GM19351 (cell line): ENCODE measurements at regions not wholly inside any gene's neighbourhood (a gene's known extent, or its start where the extent isn't known, plus 50 kb on each side); places are given as distances from the start of the nearest gene placed in this dataset.

Experiments
- ATAC-seq: cut with Tn5 transposase; IDR thresholded peaks from one replicate; pipeline ENCODE4 v1.9.1; 2021; ENCODE audit warnings: mild to moderate bottlenecking, moderate library complexity; ENCODE audit not compliant: unreplicated experiment

GRCh38 chr6:94124333-94124732 lies 705.0 kb upstream of the EPHA7 start:
- no peak for ATAC-seq

DNA sequence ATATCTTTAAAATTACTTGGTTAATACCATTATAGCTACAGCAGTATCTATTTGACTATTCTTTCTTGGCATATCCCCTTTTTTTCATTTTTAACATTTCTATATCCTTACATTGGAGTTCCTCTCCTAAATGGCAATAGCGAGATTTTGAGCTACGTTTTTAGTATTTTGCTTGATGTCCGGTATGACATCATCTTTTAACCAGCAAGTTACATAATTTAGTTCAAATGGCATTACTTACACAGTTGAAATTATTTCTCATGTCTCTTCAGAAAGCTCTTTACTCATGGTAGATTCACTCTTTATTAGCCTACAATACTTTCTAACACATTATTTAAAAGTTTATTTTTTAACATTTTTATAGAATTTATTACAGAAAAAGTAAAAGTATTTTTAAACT lies 701.7 kb upstream of the EPHA7 start:
- ATAC-seq, result no peak

DNA sequence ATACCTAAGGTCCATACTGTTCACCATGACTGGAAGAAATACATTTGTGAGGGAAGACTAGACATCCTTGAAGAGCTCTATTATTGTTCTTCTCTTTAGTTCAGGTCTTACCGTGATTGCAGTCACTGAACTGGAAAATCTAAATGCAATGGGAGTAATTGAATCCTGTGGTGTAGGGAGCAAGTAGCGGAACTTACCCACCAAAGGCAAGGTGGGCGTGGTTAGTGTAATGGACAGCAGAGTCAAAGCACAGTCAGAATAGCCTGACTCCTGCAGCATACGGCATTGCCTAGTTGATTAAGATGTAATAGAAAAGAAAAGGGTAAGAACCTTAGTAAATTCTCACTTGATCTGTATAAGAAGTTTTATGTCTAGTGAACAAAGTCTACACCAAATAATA lies 679.7 kb upstream of the EPHA7 start:
- no peak for ATAC-seq

DNA sequence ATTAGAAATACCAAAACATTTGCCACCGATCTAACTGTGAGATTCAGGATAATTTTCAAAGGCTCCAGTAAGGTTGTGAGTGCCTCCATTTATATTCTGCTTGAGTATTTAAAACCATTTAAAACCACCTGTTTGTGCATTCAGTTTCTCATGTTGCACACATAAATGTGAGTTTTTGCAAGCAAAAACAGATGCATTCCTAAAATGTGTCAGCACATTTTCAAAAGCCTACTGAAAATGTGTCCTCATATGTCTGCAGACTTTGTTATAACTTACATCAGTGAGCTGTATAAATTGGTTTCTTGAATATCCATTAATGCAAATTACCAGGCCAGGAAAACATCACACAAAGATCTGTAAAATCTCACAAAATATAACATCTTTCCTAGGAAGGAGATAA lies 676.6 kb upstream of the EPHA7 start:
- no peak for ATAC-seq

GRCh38 chr6:94089941-94090340 lies 670.6 kb upstream of the EPHA7 start:
- ATAC-seq, result no peak

GRCh38 chr6:94088870-94089269 lies 669.5 kb upstream of the EPHA7 start:
- no peak for ATAC-seq

DNA sequence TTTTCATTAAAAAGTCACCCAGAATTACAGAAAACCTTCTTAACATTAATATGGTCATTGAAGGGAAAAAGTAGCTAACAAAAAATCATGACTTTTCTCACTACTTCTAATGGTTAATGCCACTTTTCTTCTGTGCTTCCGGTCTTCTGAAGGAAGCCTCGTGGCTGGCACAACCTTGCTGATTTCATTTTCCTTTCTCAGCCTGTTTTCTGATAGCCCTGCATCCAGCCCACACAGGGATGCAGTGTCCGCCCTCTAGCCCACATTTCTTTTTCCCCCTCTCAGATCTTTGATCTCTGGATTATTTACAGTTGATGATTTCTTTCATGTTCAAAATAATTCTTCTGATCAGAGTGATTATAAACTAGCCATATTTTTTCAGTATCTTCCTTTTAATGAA lies 655.4 kb upstream of the EPHA7 start:
- no peak for ATAC-seq

DNA sequence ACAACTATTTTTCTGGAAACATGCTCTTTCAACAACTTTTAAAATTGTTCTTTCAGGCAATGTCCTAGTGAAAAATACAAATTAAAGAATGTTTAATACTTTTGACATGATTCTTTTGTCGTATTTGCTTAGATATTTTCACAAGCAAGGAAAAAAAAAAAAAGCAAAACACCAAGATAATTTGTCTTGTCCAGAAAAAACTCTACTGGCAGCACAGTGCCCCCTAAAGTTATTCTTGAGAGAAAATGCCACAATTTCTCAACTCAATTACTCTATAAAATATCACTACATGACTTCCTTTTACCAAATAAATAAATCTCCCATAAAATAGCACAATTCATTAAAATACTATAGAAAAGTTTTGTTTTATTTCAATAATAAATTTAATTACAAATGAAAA lies 652.5 kb upstream of the EPHA7 start:
- ATAC-seq, result no peak

GRCh38 chr6:94065707-94066337 lies 646.5 kb upstream of the EPHA7 start:
- ATAC-seq, result no peak

GRCh38 chr6:94052749-94053148 lies 633.4 kb upstream of the EPHA7 start:
- no peak for ATAC-seq

GRCh38 chr6:94050515-94050914 lies 631.2 kb upstream of the EPHA7 start:
- no peak for ATAC-seq

- no peak for ATAC-seq
These were observed 629.6 kb upstream of the EPHA7 start for GRCh38 chr6:94049001-94049400.

DNA sequence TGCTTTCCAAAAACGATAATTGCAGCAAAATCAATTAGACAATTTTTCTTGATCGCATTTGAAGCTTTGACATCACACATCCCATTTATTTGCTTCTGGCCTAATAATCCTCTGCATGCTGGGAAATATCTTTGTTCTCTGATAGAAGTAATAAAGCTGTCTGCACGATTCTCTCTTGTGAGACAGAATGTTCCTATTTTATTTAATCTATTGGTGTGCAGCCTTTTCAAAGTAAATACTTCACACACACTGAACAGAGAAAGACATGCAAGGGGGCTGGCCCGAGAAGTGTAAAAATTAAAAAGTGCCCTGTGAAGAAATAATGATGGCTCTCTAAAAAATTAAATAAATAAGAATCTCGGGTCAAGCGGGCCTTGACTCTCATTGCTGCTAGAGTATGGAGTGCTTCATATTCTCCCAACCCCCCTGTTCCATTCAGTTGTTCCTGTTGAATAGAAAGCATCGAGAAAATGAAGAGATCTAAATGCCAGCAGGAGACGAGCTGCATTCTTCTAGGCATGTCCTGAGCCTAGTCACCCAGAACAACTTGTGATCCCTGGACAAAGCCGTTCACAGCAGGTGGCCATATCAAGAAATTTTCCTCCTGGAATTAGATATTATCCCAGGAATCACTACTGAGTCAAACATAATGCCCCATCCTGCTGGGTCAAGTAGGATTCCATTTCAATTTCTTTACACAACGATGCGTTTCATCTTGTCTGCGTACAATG lies 625.9 kb upstream of the EPHA7 start:
- no peak for ATAC-seq

DNA sequence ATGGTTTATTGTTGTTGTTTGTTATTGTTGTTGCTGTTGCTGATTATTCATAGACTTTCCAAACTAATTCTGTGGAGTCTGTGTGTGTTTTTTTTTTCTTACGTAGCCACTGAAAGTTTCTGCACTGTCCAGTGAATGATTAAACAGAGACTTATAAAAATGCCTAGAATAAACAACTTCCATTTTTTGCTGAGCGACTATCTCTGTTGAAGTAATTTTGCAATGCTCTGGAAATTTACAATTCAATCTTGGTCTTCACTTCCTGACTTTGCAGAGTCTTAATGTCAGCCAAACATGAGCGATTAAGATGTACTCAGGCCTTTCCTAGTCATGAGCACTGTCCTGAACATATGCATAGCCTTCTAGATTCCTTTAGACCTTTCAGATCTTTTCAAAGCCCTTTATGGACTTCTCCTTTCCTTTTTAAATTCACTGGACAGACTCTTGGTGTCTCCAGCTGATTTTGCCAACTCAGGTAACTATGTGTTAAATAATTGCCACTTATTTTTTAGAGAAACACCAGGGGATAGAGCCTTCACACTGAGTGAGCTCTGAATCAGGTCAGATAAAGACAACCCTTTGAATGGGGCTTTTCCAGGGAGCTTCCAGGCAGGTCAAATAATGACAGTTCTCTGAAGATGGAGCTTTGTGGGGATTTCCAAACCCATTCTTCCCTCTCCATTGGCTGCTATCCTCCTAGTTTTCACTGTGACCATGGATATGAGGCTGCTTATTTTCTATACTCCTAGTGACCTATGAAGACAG lies 622.8 kb upstream of the EPHA7 start:
- ATAC-seq, result no peak

DNA sequence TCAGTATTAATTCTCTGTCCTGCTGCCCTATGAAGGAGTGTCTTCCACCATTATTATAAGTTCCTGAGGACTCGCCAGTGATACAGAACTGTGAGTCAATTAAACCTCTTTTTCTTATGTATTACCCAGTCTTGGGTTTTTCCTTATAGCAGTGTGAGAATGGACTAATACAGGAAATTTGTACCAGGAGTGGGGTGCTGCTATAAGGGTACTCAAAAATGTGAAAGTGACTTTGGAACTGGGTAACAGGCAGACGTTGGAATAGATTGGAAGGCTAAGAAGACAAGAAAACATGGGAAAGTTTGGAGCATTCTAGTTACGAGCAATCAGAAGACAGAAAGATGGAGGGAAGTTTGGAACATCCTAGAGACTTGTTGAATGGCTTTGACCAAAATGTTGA lies 616.7 kb upstream of the EPHA7 start:
- no peak for ATAC-seq

DNA sequence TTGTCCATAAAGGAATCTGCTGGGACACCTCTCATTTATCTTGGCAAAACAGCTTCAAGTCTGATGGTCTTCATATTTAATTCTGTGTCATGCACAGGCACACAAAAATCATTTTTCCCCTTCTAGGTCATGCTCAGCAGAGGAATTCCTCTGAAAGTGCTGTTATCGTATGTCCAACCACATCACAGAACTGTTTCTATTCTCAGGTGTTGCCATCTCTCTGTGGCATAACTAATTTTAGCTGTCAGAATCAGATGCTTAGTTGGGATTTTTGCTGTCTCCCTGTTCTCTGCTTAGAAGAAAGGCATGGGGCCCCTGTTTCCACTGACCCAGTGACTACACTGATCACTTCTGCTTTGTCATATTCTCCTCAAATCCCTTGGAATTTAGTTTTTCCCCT lies 608.0 kb upstream of the EPHA7 start:
- no peak for ATAC-seq

DNA sequence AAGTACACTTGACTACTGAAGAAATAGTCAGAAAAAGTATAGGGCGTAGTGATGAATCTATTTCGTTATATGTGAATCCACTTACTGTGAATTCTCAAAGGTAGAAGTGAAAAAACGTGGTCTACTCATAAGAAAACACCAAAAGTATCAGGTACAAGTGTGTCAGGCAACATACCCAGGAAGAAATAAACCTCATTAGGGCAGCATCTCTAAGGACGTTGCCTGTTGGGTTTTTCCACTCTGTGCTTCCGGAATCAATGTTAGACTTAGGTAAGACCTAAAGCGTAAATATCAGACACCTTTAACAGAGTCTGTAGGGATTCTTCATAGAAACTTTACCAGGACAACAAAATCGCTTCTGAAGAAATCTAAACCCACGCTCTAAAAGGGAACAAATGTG lies 607.2 kb upstream of the EPHA7 start:
- ATAC-seq, result no peak

DNA sequence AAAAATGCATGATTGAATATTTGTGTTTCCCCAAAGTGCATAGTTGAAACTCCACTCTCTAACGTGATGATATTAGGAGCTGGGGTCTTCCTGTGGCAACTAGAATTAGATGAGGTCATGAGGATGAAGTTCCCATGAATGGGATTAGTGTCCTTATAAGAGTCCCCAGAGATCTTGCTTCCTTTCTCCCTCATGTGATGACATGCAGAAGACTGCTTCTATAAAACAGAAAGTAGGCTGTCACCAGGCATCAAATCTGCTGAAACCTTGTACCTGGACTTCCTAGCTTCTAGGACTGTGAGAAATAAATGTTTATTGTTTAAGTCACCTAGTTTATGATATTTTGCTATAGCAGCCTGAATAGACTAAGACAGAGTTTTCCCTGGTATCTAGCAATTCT lies 586.5 kb upstream of the EPHA7 start:
- ATAC-seq, result no peak

DNA sequence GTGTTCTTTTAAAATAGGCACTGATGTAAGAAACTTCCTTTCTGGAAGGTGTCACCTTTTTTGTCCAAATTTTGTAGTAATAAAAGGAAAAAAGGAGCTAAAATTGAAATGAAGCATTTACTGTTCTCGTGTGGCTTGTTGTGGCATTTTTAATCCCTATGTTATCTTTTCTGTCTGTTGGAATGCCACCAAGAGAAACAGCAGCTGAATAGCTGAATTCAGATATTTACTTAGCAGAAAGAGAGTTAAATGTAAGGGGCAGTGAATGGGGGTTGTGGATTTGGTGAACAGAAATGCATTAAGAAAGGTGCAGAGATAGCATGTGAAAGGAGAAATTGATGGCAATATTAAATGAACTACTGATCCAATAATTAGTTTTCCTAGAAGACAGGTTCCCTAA lies 573.6 kb upstream of the EPHA7 start:
- ATAC-seq, result no peak

DNA sequence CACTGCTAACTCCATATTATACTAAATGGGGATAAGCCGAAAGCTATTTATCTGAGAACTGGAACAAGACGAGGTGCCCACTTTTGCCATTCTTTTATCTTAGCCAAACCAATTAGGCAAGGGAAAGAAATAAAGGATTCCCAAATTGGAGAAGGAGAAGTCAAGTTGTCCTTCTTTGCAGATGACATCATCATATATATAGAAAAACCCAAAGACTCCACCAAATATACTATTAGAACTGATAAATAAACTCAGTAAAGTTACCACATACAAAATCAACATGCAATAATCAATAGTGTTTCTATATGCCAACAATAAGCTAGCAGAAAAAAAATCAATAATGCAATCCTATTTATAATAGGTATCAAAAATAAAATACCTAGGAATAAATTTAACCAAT lies 570.3 kb upstream of the EPHA7 start:
- ATAC-seq, result no peak

DNA sequence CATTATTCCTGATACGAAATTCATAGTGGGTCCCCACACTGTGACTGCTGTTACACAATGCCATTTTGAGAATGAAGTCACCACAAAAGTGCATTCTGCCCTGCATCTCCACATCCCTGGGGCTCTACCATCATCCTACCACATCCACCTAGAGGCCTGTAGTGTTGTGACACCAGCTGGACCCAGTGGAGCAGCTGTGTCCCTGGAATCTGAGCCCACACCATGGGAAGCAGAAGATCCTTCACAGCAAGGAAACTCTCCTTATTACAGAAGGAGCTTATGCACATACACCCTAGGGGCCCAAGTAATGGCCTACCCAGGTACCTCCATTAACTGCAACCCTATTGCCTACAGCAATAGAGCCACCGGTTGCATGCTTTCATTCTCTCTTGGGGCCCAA lies 566.6 kb upstream of the EPHA7 start:
- no peak for ATAC-seq

GRCh38 chr6:93975159-93975558 lies 555.8 kb upstream of the EPHA7 start:
- ATAC-seq, result no peak
